ENCODE measurements at regions not wholly inside any gene's neighbourhood (a gene's known extent, or its start where the extent isn't known, plus 50 kb on each side); places are given as distances from the start of the nearest gene placed in this dataset.

DNA sequence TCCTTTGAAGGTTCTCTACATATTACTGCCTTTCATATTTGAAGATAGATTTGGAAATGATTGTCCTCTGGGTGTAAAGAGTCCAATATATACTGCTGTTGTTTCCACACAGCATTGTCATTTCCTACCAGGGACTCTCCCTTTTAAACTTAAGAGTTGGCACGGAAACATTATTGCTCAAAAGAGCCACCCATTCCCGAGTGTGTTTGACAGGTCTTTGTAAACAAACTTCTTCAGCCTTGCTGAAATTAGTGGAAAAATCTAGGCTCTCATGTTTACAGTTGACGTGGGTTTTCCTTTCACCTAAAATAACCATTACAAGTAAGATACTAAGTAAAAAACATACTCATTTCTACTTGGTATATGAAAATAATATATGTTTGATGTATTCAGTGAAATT, 111.4 kb upstream of the LIMCH1 start:
- TF ChIP-seq POLR2A (IDR thresholded peaks at IDR 0.05; ENCODE audit: control extremely low read depth in 1 of 2, low read depth in 2 of 2, low read length in 2 of 2) (no peak), CTCF (IDR thresholded peaks at IDR 0.05; ENCODE audit: control extremely low read depth in 1 of 3, insufficient read depth in 1 of 3, low read depth in 1 of 3, low read length in 3 of 3) (no peak), PHF8 (conservative IDR thresholded peaks at IDR 0.05; ENCODE audit: low read depth, low read length) (no peak), FOSL1 (IDR thresholded peaks at IDR 0.05; ENCODE audit: insufficient read depth, low read depth, low read length) (no peak)
